GM19238 (cell line): ENCODE measurements at regions not wholly inside any gene's neighbourhood (a gene's known extent, or its start where the extent isn't known, plus 50 kb on each side); places are given as distances from the start of the nearest gene placed in this dataset.

Experiments
- DNase-seq: peaks from one replicate; pipeline ENCODE4 v3.0.0; 2011; ENCODE audit warnings: low spot score; ENCODE audit not compliant: insufficient read length

DNA sequence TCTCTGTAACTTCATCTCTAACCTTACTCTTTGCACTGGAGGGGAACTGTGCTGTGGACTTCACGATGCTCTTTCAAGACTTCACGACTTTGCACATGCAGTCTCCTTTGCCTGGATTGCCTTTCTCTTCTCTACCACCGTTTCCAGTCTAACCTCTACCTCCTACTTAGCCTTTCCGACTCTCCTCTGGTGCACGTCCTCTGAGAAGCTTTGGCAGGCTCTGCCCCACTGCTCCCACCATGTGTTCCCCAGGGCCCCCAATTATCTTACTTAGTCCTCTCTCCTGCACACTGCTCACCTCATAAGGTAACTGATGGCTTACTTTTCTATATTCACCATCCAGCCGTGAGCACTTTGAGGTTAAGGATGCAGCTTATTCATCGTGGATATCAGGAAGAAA is 101.7 kb upstream of the GJB5 start:
- no peak for DNase-seq

DNA sequence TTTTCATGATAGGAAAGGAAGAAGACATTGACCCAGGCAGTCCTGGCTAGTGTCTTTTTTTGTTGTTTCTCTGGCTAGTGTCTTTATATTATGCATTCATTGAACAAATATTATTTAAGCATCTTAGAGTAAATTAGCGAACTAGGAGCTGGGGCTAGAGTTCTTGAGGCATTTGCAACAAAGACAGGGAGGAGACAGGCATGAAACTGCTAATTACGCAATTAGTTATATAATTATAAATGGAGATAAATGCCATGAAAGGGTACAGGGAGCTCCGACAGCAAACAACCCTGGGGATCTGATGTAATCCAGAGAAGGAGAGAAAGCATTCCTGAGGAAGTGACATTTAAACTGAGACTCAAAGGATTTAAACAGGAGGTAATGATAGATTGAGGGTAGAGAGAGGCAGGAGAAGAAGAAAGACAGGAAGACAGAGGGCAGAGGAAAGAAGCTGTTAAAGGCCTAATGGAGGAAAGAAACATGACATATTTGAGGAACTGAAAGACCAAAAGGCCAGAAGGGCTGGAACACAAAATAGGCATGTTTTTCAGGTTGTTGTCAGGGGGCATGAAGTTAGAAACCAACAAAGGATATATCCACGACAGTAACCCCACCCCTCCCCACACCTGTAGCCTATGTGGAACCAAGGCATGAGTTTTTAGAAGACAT is 99.5 kb upstream of the GJB5 start:
- DNase-seq, result no peak

DNA sequence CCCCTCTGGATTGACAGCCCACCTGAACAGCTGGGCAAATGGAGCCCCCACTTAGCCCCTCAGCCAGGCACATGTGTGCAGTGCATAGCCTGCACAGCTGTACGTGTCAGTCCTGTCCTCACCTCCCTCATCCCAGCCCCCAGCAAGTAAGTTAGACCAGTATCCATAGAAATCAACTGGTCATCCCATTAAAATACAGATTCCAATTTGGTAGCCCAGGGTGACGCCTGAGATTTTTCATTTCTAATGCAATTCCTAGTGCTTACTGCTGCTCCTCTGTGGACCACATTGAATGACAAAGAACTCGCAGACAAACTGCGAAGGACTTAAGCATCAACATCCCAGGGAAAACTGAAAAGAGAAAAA is 99.0 kb upstream of the GJB5 start:
- no peak for DNase-seq

DNA sequence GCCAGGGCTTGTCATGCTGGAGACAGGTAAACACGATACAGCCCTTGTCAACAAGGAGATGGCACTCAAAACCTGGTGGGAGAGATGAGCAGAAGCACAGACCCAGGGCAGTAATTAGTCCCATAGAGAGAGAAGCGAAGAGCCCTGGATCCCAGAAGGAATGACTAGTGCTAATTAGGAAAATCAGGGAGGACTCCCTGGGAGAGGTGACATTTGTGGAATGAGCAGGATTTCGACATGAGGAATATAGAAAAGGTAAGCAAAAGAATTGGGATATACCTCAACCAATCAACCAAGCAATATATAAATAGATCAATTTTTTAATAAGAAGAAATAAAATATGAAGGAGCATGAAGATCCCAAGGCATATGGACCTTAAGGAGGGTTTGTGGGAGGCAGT is 98.5 kb upstream of the GJB5 start:
- DNase-seq, result no peak

DNA sequence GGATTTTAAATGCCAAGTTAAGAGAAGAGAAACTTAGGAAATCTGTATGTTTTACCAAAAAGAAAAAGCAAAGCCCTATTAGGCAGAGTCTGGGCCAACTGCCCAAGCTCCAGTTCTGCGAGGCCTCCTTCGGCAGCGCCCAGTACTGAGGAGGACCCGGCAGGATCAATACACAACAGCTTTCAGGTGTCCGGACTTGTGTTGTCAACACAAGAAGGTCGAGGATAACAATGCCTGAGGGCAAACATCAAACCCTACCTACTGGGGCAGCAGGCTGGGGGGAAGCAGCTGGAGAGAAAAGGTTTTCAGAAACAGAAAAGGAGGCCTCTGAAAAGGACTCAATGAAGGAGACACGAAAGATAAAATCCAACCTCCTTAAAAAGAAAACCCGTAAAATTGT is 98.1 kb upstream of the GJB5 start:
- no peak for DNase-seq

DNA sequence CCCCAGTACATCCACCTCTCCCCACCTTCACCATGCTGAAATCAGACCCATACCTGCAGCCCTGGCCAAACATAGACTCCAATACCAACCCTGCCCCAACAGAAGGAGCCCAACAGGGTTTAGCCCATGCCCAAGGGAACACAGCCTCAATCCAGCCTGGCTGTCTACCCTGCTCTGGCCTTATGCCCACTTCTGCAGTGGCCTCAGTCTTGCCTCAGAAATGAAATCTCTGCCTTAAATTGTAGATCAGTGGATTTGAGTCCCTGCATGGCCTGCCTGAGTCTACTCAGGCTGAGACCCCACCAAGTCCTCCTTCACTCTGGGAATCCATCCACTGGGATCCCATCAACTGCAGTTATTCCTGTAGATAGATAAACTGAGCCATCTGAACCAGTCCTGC is 97.6 kb upstream of the GJB5 start:
- no peak for DNase-seq

DNA sequence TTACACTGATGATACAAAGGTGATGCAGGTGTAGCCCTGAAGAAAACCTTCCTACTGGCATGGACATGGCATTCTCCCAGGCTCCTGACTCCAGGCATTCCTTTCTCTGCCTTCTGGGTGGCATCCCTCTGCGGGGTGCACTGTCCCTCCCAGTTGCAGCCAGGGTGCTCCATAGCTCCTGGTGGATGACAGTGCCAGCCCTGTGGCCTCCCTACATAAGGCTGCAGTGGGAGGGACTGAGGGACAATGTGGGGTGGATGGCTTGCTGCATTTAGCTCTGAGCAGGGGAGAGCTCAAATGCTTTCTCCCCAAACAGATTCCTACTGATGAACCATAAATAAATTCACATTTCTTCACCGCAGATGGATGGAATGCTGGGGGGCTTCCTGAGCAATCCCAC is 97.0 kb upstream of the GJB5 start:
- DNase-seq, result no peak

DNA sequence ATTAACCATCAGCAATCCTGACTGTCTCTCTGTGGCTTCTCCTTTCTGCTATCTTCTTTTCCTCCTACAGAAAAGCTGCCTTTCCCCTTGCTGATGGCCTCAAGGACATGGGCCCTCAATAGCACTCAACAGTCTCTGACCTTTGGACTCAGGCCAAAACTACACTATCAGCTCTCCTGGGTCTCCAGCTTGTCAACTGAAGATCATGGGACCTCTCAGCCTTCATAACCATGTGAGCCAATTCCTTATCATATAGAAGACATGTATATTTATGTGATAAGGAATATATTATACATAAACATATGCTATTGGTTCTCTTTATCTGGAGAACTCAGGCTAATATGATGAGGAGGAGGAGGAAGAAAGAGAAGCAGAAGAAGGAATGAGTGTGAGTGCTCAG is 91.8 kb upstream of the GJB5 start:
- DNase-seq, result no peak

DNA sequence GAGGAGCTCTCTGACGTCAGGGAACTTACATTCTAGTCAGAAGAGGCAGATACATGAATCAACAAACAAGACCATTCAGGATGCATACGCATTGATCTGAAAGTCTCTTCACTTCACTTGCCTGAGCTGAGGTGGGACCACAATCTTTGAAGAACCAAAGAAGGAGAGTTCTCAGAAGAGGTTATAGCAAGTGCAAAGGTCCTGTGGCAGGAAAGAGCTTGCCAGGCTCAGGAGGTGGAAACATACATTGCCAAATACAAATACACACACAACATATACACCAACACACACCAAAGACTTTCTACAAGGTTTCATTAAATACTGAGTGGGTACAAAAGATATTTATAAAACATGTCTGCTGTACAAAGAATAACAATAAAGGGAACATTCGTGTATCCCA is 86.8 kb upstream of the GJB5 start:
- no peak for DNase-seq

DNA sequence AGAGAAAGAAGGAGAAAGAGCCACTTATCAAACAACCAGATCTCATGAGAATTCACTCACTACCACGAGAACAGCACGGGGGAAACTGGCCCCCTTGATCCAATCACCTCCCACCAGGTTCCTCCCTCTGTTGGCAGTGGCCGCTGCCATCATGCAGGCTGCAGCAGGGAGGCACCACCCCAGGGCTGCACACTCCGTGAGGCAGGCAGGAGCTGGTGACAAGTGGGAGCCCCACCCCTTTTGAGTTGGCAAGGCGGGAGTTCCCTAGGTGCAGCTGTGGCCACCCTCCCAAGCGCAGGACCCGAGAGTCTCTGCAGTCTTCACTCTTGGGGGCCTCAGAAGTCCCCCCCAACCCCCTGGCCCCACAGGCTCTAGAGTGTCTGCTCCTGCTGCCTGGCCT is 83.9 kb upstream of the GJB5 start:
- no peak for DNase-seq

DNA sequence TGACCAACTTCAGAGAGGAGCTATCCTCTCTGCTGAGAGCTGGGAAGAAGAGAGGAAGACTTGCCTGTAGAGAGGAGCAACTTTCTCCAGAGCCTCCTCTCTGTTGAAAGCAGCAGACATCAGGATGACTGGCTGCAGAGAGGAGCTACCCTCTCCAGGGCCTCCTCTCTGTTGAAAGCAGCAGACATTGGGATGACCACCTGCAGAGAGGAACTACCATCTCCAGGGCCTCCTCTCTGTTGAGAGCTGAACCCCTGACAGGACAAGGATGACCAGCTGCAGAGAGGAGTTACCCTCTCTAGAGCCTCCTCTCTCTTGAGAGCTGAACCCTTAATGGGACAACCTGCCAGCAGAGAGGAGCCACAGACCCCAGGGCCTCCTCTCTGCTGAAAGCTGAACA is 83.0 kb upstream of the GJB5 start:
- no peak for DNase-seq

DNA sequence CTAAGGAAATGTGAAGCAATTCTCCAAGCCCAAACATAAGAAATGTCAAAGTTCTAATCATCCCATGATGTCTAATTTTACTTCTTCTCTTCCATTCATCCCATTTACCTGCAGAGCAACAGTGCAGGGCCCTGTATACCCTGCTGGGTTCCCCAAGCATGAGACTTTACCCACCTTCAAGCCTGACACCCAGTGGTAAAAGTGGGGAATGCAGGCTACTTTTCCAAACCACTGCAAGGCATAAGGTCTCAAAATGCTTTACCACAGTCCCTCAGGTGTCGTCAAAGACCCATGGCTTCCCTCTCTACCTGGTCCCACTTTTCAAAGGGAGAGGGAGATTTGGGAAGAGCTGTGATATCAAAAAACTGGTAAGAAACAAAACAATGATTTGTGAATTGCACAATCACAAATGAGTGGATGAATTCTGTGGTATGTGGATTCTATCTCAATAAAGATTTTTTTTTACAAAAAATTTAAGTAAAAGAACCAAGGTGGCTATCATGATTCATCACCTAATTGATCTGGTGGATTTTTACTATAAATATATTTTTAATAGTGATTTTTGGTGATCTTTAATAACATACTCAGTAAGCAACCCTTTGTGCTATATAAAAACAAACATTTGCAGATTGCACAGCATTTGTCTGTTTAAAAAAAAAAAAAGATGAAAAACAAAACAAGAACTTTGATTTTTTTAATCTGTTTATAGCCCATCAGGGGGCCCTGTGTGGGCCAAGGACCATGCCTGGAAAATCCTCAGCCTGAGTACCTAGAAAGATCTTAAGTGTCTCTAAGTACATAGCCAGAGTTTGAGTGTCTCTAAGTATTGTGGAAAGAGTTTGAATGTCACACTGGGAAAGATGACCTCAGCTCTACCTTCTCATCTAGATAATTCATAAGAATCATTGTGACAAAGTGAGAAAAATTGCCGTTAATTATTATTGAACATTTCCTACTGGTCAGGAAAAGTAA is 73.1 kb upstream of the GJB5 start:
- peak; percentile 29 for DNase-seq

DNA sequence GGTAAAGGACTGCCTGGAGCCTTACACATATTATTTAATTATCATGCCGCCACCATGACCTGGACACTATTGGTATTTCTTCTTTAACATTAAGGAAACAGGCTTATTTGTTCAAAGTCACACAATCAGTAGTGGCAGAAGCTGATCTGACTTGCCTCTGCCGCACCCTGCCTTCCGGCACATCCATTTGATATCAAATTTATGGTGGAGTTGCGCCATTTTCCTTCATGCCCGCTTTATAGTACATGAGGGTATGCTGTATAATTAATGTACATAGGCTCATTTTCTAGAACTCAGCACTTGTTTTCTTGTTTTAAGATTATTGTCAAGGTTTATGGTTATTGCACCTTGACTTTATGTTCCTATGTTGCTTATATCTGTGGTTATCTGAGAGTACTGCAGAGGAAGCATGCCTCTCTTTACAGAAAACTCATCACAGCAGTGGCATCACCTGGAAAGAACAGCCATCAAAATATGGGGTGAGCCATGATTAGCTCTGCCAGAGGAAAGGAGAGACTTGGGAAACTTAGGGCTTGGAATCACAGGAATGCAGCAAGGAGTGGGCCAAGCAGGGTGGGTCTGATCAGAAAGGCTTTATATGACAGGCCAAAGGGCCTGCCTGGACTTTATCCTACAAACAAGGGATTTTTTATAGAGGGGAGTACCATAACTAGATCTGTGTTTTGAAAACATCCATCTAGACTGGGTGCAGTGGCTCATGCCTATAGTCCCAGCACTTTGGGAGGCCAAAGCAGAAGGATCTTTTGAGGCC is 72.2 kb upstream of the GJB5 start:
- no peak for DNase-seq

DNA sequence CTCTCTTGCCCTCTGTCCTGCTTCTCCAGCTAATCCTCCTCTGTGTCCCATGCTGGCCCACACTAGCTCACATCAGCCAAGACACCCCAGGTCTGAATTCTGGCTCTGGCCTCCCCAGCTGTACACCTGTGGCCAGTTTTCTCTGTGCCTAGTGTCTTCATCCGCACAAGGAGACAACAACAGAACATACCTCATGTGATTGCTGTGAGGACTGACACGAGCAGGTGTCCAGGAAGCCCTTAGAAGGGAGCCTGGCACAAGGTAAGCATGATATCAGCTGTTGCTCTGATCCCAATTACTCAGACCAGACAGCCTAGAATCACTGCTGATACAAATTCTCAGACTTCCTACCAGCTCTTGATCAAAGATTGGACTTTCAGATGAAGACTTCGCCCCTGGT is 71.2 kb upstream of the GJB5 start:
- no peak for DNase-seq

DNA sequence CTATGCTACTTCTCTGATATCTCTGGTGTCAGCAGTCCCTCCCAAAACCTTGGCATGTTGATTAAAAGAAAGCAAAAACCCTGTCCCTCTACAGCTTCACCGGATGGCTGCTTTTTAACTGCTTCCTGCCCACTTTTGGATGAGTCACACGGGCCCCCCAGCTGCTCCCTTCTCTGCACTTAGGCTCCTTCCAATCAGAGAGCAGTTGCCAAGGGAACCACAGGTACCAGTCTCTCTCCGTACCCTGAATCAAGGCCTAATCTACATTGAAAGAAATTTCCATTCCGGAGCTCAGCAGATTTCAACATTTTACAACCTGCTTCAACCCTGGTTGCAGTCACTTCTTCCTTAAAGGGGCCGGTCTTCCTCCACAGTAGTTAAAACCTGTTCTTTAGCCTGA is 70.6 kb upstream of the GJB5 start:
- no peak for DNase-seq

DNA sequence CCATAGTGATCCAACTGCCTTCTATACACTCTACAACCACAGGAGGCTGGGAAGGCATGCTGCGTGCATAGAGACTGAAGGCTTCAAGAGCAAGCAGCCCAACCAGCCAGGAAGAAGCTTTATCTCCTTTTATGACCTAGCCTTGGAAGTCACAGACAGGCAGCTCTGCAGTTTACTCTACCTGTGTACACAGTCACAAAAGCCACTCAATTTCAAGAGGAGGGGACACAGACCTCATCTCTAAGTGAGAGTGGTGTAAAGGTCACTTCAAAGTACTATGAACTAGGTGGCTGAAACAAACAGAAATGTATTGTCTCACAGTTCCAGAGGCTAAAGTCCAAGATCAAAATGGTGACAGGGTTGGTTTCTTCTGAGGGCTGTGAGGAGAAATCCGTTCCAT is 69.6 kb upstream of the GJB5 start:
- no peak for DNase-seq

DNA sequence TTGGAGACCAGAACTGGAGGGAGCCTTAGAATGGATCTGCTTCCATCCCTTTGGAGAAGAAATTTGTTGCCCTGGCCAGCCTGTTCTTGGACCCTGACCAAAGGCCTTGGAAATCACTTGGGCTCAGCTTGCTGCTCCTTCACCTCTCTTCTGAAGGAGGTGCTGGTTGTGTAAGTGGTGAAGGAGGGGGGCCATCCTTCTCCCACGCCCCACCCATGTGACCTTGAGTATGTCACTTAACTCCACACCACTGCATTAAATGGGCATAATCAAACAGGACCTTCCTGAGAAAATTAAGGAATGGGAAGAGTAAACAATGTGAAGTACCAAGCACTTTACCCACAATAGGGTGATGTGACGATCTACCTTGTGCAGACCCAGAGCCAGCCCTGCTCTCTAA is 68.3 kb upstream of the GJB5 start:
- DNase-seq, result no peak

DNA sequence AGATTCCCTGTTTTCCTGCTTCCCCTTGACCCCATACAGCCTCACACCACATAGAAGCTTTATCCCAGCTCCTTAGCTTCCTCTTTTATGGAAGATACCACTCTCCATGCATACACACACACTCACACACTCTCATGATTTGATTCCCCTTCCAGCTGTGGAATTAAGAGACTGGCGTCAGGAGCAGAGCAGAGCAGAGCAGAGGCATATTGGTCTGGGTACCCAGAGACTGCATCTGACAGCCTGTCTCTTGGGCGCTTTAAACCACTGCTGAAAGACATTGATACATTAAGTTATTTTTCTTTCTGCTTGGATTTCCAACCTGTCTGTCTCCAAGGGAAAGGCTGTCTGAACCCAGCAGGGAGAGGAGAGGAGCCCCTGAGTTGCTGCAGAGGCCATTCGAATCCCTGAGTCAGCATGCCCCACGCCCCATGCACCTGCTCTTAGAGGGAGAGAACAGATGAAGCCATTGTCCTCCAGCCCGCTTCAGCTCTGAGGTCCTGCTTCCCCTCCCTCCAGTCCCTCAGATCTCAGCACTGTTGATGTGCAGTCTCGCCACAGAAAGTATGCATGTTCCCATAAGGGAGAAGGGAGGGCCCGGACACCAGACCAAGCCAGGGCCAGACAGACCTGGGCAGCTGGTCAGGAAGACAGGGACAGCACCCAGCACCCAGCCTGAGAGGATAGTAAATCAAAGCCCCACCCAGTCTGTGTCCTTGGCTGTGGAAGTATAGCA is 66.7 kb upstream of the GJB5 start:
- DNase-seq, result no peak

DNA sequence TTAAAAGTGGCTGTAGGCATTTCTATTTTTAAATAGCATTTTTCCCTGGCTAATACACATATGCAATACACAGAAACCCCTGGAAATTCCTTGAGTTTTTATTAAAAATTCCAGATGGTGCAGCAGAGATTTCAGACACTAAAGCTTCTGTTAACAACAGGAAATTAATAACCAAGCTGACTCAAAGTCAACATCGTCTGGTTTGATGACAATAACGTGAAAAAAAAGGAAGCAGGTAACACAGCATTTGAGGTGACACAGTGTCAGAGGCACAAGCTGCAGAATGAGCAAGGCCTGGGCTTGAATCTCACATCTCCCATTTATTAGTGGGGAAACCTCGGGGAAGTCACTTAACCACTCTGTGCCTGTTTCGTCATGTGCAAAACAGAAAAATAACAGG is 64.6 kb upstream of the GJB5 start:
- DNase-seq, result no peak

DNA sequence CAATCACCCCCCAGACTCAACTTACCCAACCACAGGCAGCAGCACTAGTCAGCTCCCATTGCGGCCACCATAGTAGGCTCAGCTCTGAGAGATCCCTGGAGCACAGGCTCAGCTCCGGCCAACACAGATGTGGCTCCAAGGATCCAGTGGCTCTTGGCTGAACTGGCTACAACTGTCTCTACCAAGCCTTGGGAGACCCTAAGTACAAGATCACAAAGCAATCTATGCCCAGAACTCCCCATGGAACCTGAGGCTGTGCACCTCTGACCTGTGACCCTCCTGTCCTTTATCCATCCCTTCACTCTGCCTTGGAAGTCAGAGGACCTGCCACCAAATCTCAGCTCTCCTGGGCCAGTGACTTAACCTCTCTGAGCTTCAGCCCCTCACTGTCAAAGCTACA is 61.8 kb upstream of the GJB5 start:
- no peak for DNase-seq

DNA sequence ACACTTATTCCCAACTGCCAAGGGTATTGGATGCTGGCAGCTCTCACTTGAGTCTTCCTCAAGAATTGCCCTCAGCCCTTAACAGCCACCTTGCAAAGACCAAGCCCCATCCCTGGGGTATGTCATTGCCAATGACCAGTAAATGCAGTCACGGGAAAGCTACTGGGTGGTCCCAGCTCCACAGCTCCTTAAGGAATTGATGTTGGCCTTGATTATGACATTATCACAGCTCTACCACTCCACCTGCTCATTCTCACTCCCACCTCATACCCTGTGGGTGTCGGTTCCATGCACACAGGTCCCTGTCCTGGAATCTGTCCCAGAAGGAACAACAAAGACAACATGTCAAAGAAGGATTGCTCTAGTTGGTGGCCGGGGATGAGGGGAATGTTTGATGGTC is 60.5 kb upstream of the GJB5 start:
- no peak for DNase-seq

DNA sequence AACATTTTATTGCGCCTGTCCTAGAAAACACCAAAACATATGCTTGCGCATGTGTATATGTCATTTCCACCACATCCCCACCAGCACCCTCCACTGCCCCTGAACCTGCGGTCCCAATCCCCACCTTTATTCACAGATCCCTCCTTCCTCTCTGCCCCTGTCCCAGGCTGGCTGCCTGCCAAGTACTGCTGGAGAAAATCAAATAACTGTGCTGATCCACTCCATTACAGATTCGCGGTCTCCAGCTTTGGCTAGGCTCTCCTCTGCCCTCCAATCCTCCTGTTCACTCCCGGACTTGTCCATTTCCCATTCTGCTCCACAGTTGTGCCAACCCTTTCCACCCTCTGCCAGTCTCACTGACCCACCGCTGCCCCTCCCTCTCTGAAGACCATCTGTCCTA is 59.3 kb upstream of the GJB5 start:
- no peak for DNase-seq
